WTC11 (cell line): ENCODE measurements at regions not wholly inside any gene's neighbourhood (a gene's known extent, or its start where the extent isn't known, plus 50 kb on each side); places are given as distances from the start of the nearest gene placed in this dataset.

Source experiments
- ATAC-seq: fragments of 200-7000 bp; cut with Tn5 transposase; 2 replicates; pipeline ENCODE4 v1.10.0; 2021; ENCODE audit warnings: mild to moderate bottlenecking, moderate library complexity
- CTCF ChIA-PET: fragments of 300-600 bp; sonication (Branson Sonifier 250); formaldehyde crosslinking; loops from one replicate; lab custom pipeline; 2021; ENCODE audit warnings: antibody characterized with exemption; lab: Charles Lee
- POLR2A ChIA-PET: fragments of 350-600 bp; sonication (Branson Sonifier 250); formaldehyde crosslinking; loops from one replicate; lab custom pipeline; 2021; ENCODE audit warnings: antibody characterized with exemption; lab: Charles Lee
- DNase-seq: peaks from one replicate; pipeline ENCODE4 v3.0.0; 2021; ENCODE audit warnings: low spot score
- H3K27ac Mint-ChIP-seq: 2 replicates; pipeline ENCODE4 v1.8.0; 2021; ENCODE audit warnings: mixed read lengths
- H3K27me3 Mint-ChIP-seq: 2 replicates; pipeline ENCODE4 v1.8.0; 2021; ENCODE audit warnings: low read depth, mild to moderate bottlenecking, moderate library complexity, mixed read lengths
- H3K36me3 Mint-ChIP-seq: 2 replicates; pipeline ENCODE4 v1.8.0; 2021; ENCODE audit warnings: mixed read lengths
- H3K4me1 Mint-ChIP-seq: 2 replicates; pipeline ENCODE4 v1.8.0; 2022; ENCODE audit warnings: mixed read lengths
- H3K4me3 Mint-ChIP-seq: 2 replicates; pipeline ENCODE4 v1.8.0; 2021; ENCODE audit warnings: mild to moderate bottlenecking, moderate library complexity, mixed read lengths
- H3K9me3 Mint-ChIP-seq: 2 replicates; pipeline ENCODE4 v1.8.0; 2021; ENCODE audit warnings: mixed read lengths
- ATF1 ChIP-seq: sonication (generic); formaldehyde crosslinking; IDR thresholded peaks from 2 replicates; pipeline ENCODE4 v1.8.1; 2023; ENCODE audit warnings: mild to moderate bottlenecking, moderate library complexity, missing genetic modification reagents
- CBFB ChIP-seq: sonication (generic); formaldehyde crosslinking; IDR thresholded peaks from 2 replicates; pipeline ENCODE4 v1.8.1; 2022; ENCODE audit warnings: mild to moderate bottlenecking, low read depth, missing genetic modification reagents
- CTCF ChIP-seq: fragments of 200-600 bp; IDR thresholded peaks from 2 replicates; pipeline ENCODE4 v1.8.0; 2022; ENCODE audit warnings: antibody characterized with exemption
- FOXJ3 ChIP-seq: sonication (generic); formaldehyde crosslinking; IDR thresholded peaks from 2 replicates; pipeline ENCODE4 v1.9.0; 2021; ENCODE audit warnings: missing genetic modification reagents, mild to moderate bottlenecking, borderline replicate concordance
- FOXK1 ChIP-seq: sonication (generic); formaldehyde crosslinking; IDR thresholded peaks from 2 replicates; pipeline ENCODE4 v1.8.0; 2022; ENCODE audit warnings: mild to moderate bottlenecking, moderate library complexity, missing genetic modification reagents
- GABPB1 ChIP-seq: sonication (generic); formaldehyde crosslinking; IDR thresholded peaks from 2 replicates; pipeline ENCODE4 v1.8.1; 2023; ENCODE audit warnings: mild to moderate bottlenecking, missing genetic modification reagents
- GRHL2 ChIP-seq: fragments of 250-450 bp; sonication (Bioruptor Pico); IDR thresholded peaks from 2 replicates; pipeline ENCODE4 v1.8.0; 2022; ENCODE audit warnings: mild to moderate bottlenecking, moderate library complexity; ENCODE audit not compliant: insufficient replicate concordance, severe bottlenecking
- JUN ChIP-seq: sonication (generic); formaldehyde crosslinking; IDR thresholded peaks from 2 replicates; pipeline ENCODE4 v1.8.0; 2023; ENCODE audit warnings: mild to moderate bottlenecking, missing genetic modification reagents
- KAT7 ChIP-seq: sonication (generic); formaldehyde crosslinking; IDR thresholded peaks from 2 replicates; pipeline ENCODE4 v1.8.1; 2023; ENCODE audit warnings: missing genetic modification reagents, mild to moderate bottlenecking, borderline replicate concordance
- MYBL2 ChIP-seq: sonication (generic); formaldehyde crosslinking; IDR thresholded peaks from 2 replicates; pipeline ENCODE4 v1.8.1; 2023; ENCODE audit warnings: mild to moderate bottlenecking, moderate library complexity, missing genetic modification reagents
- OVOL2 ChIP-seq: fragments of 250-450 bp; sonication (Bioruptor Pico); IDR thresholded peaks from 2 replicates; pipeline ENCODE4 v1.9.0; 2021; ENCODE audit warnings: mild to moderate bottlenecking, borderline replicate concordance
- PREB ChIP-seq: sonication (generic); formaldehyde crosslinking; IDR thresholded peaks from 2 replicates; pipeline ENCODE4 v1.8.1; 2022; ENCODE audit warnings: mild to moderate bottlenecking, missing genetic modification reagents, moderate library complexity, borderline replicate concordance
- SMAD3 ChIP-seq: sonication (generic); formaldehyde crosslinking; IDR thresholded peaks from 2 replicates; pipeline ENCODE4 v1.8.0; 2022; ENCODE audit warnings: missing genetic modification reagents, mild to moderate bottlenecking, borderline replicate concordance
- SP1 ChIP-seq: sonication (generic); formaldehyde crosslinking; conservative IDR thresholded peaks from 2 replicates; pipeline ENCODE4 v1.8.1; 2022; ENCODE audit warnings: missing genetic modification reagents
- ZMAT4 ChIP-seq: fragments of 250-450 bp; sonication (Bioruptor Pico); IDR thresholded peaks from 2 replicates; pipeline ENCODE4 v1.9.0; 2021; ENCODE audit warnings: mild to moderate bottlenecking
- ZNF121 ChIP-seq: sonication (generic); formaldehyde crosslinking; IDR thresholded peaks from 2 replicates; pipeline ENCODE4 v1.8.0; 2023; ENCODE audit warnings: missing genetic modification reagents
- ZNF219 ChIP-seq: sonication (generic); formaldehyde crosslinking; IDR thresholded peaks from 2 replicates; pipeline ENCODE4 v1.8.0; 2023; ENCODE audit warnings: missing genetic modification reagents, mild to moderate bottlenecking, borderline replicate concordance
- ZNF317 ChIP-seq: sonication (generic); formaldehyde crosslinking; IDR thresholded peaks from 2 replicates; pipeline ENCODE4 v1.8.1; 2023; ENCODE audit warnings: low read depth, mild to moderate bottlenecking, moderate library complexity, missing genetic modification reagents, borderline replicate concordance
- ZNF396 ChIP-seq: fragments of 250-450 bp; sonication (Bioruptor Pico); IDR thresholded peaks from 2 replicates; pipeline ENCODE4 v1.8.0; 2021; ENCODE audit warnings: mild to moderate bottlenecking, moderate library complexity, borderline replicate concordance
- ZNF671 ChIP-seq: fragments of 250-450 bp; sonication (Bioruptor Pico); IDR thresholded peaks from 2 replicates; pipeline ENCODE4 v1.8.0; 2021; ENCODE audit warnings: mild to moderate bottlenecking
- ZSCAN18 ChIP-seq: fragments of 250-450 bp; sonication (Bioruptor Pico); IDR thresholded peaks from 2 replicates; pipeline ENCODE4 v2.1.2; 2022; ENCODE audit warnings: mild to moderate bottlenecking, moderate library complexity
- TF ChIP-seq, protein P1 (sequence below): fragments of 250-450 bp; sonication (Bioruptor Pico); IDR thresholded peaks from 2 replicates; pipeline ENCODE4 v1.9.0; 2021; ENCODE audit warnings: moderate library complexity, mild to moderate bottlenecking, inconsistent platforms, borderline replicate concordance
- TF ChIP-seq, protein P2 (sequence below): sonication (generic); formaldehyde crosslinking; IDR thresholded peaks from 2 replicates; pipeline ENCODE4 v1.8.1; 2023; ENCODE audit warnings: mild to moderate bottlenecking, missing genetic modification reagents, moderate library complexity
- TF ChIP-seq, protein P3 (sequence below): sonication (generic); formaldehyde crosslinking; IDR thresholded peaks from 2 replicates; pipeline ENCODE4 v1.8.1; 2022; ENCODE audit warnings: mild to moderate bottlenecking, moderate library complexity, missing genetic modification reagents

DNA sequence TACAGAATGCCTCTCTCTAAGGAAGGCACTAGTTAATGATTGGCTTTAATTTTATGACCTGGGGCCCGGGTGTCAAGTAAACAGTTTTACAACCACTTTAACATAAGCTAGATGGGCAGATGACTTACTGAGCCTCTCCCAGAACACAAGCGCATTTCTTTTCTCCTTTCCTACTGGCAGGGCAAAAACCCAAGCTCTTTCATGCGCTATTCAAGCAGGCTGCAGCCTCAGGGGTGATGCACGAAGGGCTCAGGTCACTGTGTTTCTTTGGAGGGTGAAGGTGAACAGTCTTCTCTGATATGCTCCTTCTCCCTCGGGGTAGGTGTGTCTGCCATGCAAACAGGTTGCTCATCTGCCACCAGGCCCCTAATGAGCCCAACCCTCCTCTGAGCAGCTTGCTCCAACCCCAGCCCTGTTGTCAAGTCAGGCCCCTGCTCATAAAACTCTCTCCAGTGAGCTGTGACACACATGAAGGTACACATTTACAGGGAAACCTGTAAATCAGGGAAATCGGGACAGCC lies 73.5 kb upstream of the CDH4 start:
- ATAC-seq: no peak
- ChIA-PET POLR2A (no interaction called here), CTCF (interaction anchor here (0.8 to 0.9 kb wide), 2 partner anchors 47 to 50 kb away, joined by 3 read pairs; no protein-coding TSS in a partner anchor)
- Mint-ChIP-seq H3K9me3 (peaks cover 4% of the 10 kb centered on the region; the same call in 1 of the 2 replicates), H3K4me1 (peaks cover 4% of the 10 kb centered on the region; the same call in 1 of the 2 replicates), H3K4me3 (no peak overlapping the region), H3K27me3 (peaks cover 58% of the 10 kb centered on the region), H3K27ac (no peak overlapping the region), H3K36me3 (0 out of 2 replicates have a peak, but pooled peaks cover 3% of the 10 kb centered on the region)
- TF ChIP-seq CTCF (no peak), FOXK1 (CRISPR knock-in tag) (no peak), SP1 (CRISPR knock-in tag) (no peak), OVOL2 (CRISPR knock-in tag) (no peak), GRHL2 (CRISPR knock-in tag) (no peak), SMAD3 (CRISPR knock-in tag) (no peak), MYBL2 (no peak), ZNF121 (CRISPR knock-in tag) (no peak), JUN (CRISPR knock-in tag) (no peak), ZNF317 (no peak)
- TF ChIP-seq, protein P1, sequence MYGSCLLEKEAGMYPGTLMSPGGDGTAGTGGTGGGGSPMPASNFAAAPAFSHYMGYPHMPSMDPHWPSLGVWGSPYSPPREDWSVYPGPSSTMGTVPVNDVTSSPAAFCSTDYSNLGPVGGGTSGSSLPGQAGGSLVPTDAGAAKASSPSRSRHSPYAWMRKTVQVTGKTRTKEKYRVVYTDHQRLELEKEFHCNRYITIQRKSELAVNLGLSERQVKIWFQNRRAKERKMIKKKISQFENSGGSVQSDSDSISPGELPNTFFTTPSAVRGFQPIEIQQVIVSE (CRISPR knock-in tag): no peak
- DNase-seq: no peak

- POLR2A ChIA-PET: no interaction called here
- TF ChIP-seq ZMAT4 (CRISPR knock-in tag): no peak
- TF ChIP-seq KAT7 (CRISPR knock-in tag): no peak
- no peak for TF ChIP-seq ZNF671 (CRISPR knock-in tag)
- TF ChIP-seq GABPB1 (CRISPR knock-in tag): no peak
- no peak for TF ChIP-seq ZSCAN18
- TF ChIP-seq FOXJ3: no peak
- no peak for TF ChIP-seq ZNF121 (CRISPR knock-in tag)
- TF ChIP-seq ATF1: no peak
- TF ChIP-seq, protein P2, sequence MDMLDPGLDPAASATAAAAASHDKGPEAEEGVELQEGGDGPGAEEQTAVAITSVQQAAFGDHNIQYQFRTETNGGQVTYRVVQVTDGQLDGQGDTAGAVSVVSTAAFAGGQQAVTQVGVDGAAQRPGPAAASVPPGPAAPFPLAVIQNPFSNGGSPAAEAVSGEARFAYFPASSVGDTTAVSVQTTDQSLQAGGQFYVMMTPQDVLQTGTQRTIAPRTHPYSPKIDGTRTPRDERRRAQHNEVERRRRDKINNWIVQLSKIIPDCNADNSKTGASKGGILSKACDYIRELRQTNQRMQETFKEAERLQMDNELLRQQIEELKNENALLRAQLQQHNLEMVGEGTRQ (CRISPR knock-in tag): no peak
- no peak for TF ChIP-seq ZNF219 (CRISPR knock-in tag)
- TF ChIP-seq, protein P3, sequence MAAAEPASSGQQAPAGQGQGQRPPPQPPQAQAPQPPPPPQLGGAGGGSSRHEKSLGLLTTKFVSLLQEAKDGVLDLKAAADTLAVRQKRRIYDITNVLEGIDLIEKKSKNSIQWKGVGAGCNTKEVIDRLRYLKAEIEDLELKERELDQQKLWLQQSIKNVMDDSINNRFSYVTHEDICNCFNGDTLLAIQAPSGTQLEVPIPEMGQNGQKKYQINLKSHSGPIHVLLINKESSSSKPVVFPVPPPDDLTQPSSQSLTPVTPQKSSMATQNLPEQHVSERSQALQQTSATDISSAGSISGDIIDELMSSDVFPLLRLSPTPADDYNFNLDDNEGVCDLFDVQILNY (CRISPR knock-in tag): no peak
- no peak for TF ChIP-seq CTCF
- no peak for TF ChIP-seq PREB
- no peak for TF ChIP-seq CBFB (CRISPR knock-in tag)
- no peak for TF ChIP-seq ZNF396 (CRISPR knock-in tag)
- TF ChIP-seq, all 79 proteins: peak for 0
- no peak for ATAC-seq
- Mint-ChIP-seq H3K27ac (no peak overlapping the region), H3K27me3 (peaks cover 80% of the 10 kb centered on the region), H3K4me3 (no peak overlapping the region), H3K4me1 (no peaks in the 10 kb centered on the region), H3K9me3 (0 out of 2 replicates have a peak, but pooled peaks cover 5% of the 10 kb centered on the region), H3K36me3 (no peaks in the 10 kb centered on the region)
- CTCF ChIA-PET: no interaction called here
- DNase-seq: no peak
Observed at GRCh38 chr20:61184194-61184593, 67.9 kb upstream of the CDH4 start.
